ENCODE measurements at regions not wholly inside any gene's neighbourhood (a gene's known extent, or its start where the extent isn't known, plus 50 kb on each side); places are given as distances from the start of the nearest gene placed in this dataset.
"Not testable (repeated sequence)": the region's sequence is repeated elsewhere in the genome, so short reads cannot be mapped to it uniquely, and the experiment has no call there.

GRCh38 chr2:217588266-217588665 lies 414.5 kb downstream of the TNS1 start:
- no peak for DNase-seq (ENCODE audit: low read depth, low spot score)
- Histone ChIP-seq H3K27ac (ENCODE audit: low read length) (no peak overlapping the region), H3K27me3 (ENCODE audit: control insufficient read depth, insufficient read depth, low read length) (no peaks in the 10 kb centered on the region), H3K9me3 (ENCODE audit: control insufficient read depth, insufficient read depth, low read depth, low read length) (no peaks in the 10 kb centered on the region), H3K4me1 (ENCODE audit: control insufficient read depth, insufficient read depth, low read length) (no peaks in the 10 kb centered on the region), H3K4me3 (ENCODE audit: low read depth in 2 of 2, low read length in 2 of 2) (no peak overlapping the region), H3K36me3 (ENCODE audit: control insufficient read depth, insufficient read depth, low read length) (no peaks in the 10 kb centered on the region)
- intact Hi-C loops (cut with micrococcal nuclease; ENCODE audit: unreplicated experiment) (no loop called here), in situ Hi-C loops (cut with HindIII; ENCODE audit: low pct_unique_long_range_greater_than_20kb, low sequenced_read_pairs) (no loop called here)
- ATAC-seq = no peak
- no TSS peak for BruUV-seq (replicated peaks)
- ChIA-PET POLR2A (no interaction called here), CTCF (no interaction called here)
- TF ChIP-seq CTCF (IDR thresholded peaks at IDR 0.05) (no peak), POLR2AphosphoS5 (IDR thresholded peaks at IDR 0.05; ENCODE audit: low read depth, low read length) (no peak), SIN3A (IDR thresholded peaks at IDR 0.05; ENCODE audit: borderline replicate concordance, insufficient read depth, low read depth, low read length) (no peak), TCF7L2 (IDR thresholded peaks at IDR 0.05; ENCODE audit: low read depth, low read length) (no peak), REST (IDR thresholded peaks at IDR 0.05; ENCODE audit: insufficient read depth in 1 of 2, low read depth in 2 of 2, low read length in 1 of 2) (no peak)

GRCh38 chr2:217585362-217585761 lies 417.4 kb downstream of the TNS1 start:
- ChIA-PET CTCF (no interaction called here), POLR2A (no interaction called here)
- in situ Hi-C loops (cut with HindIII; ENCODE audit: low pct_unique_long_range_greater_than_20kb, low sequenced_read_pairs) (no loop called here), intact Hi-C loops (cut with micrococcal nuclease; ENCODE audit: unreplicated experiment) (no loop called here)
- TF ChIP-seq TCF7L2 (IDR thresholded peaks at IDR 0.05; ENCODE audit: low read depth, low read length) (no peak), CTCF (IDR thresholded peaks at IDR 0.05) (no peak), SIN3A (IDR thresholded peaks at IDR 0.05; ENCODE audit: borderline replicate concordance, insufficient read depth, low read depth, low read length) (no peak), REST (IDR thresholded peaks at IDR 0.05; ENCODE audit: insufficient read depth in 1 of 2, low read depth in 2 of 2, low read length in 1 of 2) (no peak), POLR2AphosphoS5 (IDR thresholded peaks at IDR 0.05; ENCODE audit: low read depth, low read length) (no peak)
- DNase-seq (ENCODE audit: low read depth, low spot score) (no peak), ATAC-seq (no peak)
- no peaks in the 10 kb centered on the region for H3K27me3 ChIP-seq (ENCODE audit: control insufficient read depth, insufficient read depth, low read length)
- no peak overlapping the region for H3K27ac ChIP-seq (ENCODE audit: low read length)
- no peak overlapping the region for H3K4me3 ChIP-seq (ENCODE audit: low read depth in 2 of 2, low read length in 2 of 2)
- no peaks in the 10 kb centered on the region for H3K4me1 ChIP-seq (ENCODE audit: control insufficient read depth, insufficient read depth, low read length)
- H3K9me3 ChIP-seq (ENCODE audit: control insufficient read depth, insufficient read depth, low read depth, low read length) = no peaks in the 10 kb centered on the region
- H3K36me3 ChIP-seq (ENCODE audit: control insufficient read depth, insufficient read depth, low read length) = no peaks in the 10 kb centered on the region
- no TSS peak for BruUV-seq (replicated peaks)

- H3K27me3 ChIP-seq (ENCODE audit: control insufficient read depth, insufficient read depth, low read length); BruUV-seq (replicated peaks); H3K36me3 ChIP-seq (ENCODE audit: control insufficient read depth, insufficient read depth, low read length); in situ Hi-C loops (cut with HindIII; ENCODE audit: low pct_unique_long_range_greater_than_20kb, low sequenced_read_pairs); intact Hi-C loops (cut with micrococcal nuclease; ENCODE audit: unreplicated experiment); ATAC-seq; DNase-seq (ENCODE audit: low read depth, low spot score); H3K9me3 ChIP-seq (ENCODE audit: control insufficient read depth, insufficient read depth, low read depth, low read length); CTCF ChIA-PET; H3K4me3 ChIP-seq (ENCODE audit: low read depth in 2 of 2, low read length in 2 of 2); H3K27ac ChIP-seq (ENCODE audit: low read length); H3K4me1 ChIP-seq (ENCODE audit: control insufficient read depth, insufficient read depth, low read length); POLR2A ChIA-PET: not testable (repeated sequence)
Measured at GRCh38 chr2:217580407-217580806, 422.4 kb downstream of the TNS1 start.

All from Panc1 (cell line).